Mesothelial cell of epicardium (in vitro differentiated cells): ENCODE measurements at regions not wholly inside any gene's neighbourhood (a gene's known extent, or its start where the extent isn't known, plus 50 kb on each side); places are given as distances from the start of the nearest gene placed in this dataset.

Experiments used
- DNase-seq, 2 experiments: peaks; one replicate each; pipeline ENCODE4 v3.0.0; 2021; ENCODE audit warnings: low spot score in 2 of 2; ENCODE audit not compliant: unreplicated experiment in 2 of 2
- H3K27ac Mint-ChIP-seq: 2 replicates; pipeline ENCODE4 v1.8.0; 2021; ENCODE audit warnings: mixed read lengths
- H3K27me3 Mint-ChIP-seq: 2 replicates; pipeline ENCODE4 v1.8.0; 2021; ENCODE audit warnings: low read depth, mixed read lengths
- H3K36me3 Mint-ChIP-seq: 2 replicates; pipeline ENCODE4 v1.8.0; 2021; ENCODE audit warnings: mixed read lengths
- H3K4me1 Mint-ChIP-seq: 2 replicates; pipeline ENCODE4 v1.8.0; 2021; ENCODE audit warnings: mixed read lengths
- H3K4me3 Mint-ChIP-seq: 2 replicates; pipeline ENCODE4 v1.8.0; 2021; ENCODE audit warnings: mild to moderate bottlenecking, moderate library complexity, mixed read lengths
- H3K9me3 Mint-ChIP-seq: 2 replicates; pipeline ENCODE4 v1.8.0; 2021; ENCODE audit warnings: mixed read lengths
- TF ChIP-seq, protein P1 (sequence below): fragments of 200-600 bp; sonication (generic); IDR thresholded peaks from one replicate; pipeline ENCODE4 v1.5.0; 2021; ENCODE audit warnings: antibody characterized with exemption; ENCODE audit not compliant: unreplicated experiment

DNA sequence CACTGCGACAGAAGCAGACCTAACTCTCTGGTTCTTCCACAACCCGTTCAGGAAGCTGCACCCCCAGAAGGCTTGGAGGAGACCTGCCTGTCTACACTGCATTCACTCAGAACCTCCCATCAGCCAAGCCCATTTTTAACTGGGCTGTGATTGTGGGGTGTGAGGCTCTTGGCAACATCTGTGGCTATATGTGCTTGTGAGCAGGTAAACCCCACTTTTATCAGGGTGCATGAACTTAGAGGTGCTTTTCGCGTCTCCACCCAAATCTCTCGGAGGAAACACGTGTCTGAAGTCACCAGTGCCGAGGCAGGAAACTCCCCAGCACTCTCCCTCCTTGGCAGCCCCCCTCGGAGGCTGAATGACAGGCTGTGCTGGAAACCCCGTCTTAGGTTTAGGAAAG, 158.2 kb upstream of the SALL3 start:
- Mint-ChIP-seq H3K36me3 (no peaks in the 10 kb centered on the region), H3K4me3 (no peak overlapping the region), H3K27ac (no peak overlapping the region), H3K4me1 (no peaks in the 10 kb centered on the region), H3K27me3 (peaks cover 67% of the 10 kb centered on the region), H3K9me3 (no peaks in the 10 kb centered on the region)
- DNase-seq, result peak in 1 of 2 experiments; percentile 35
- TF ChIP-seq, protein P1, sequence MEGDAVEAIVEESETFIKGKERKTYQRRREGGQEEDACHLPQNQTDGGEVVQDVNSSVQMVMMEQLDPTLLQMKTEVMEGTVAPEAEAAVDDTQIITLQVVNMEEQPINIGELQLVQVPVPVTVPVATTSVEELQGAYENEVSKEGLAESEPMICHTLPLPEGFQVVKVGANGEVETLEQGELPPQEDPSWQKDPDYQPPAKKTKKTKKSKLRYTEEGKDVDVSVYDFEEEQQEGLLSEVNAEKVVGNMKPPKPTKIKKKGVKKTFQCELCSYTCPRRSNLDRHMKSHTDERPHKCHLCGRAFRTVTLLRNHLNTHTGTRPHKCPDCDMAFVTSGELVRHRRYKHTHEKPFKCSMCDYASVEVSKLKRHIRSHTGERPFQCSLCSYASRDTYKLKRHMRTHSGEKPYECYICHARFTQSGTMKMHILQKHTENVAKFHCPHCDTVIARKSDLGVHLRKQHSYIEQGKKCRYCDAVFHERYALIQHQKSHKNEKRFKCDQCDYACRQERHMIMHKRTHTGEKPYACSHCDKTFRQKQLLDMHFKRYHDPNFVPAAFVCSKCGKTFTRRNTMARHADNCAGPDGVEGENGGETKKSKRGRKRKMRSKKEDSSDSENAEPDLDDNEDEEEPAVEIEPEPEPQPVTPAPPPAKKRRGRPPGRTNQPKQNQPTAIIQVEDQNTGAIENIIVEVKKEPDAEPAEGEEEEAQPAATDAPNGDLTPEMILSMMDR, result no peak

DNA sequence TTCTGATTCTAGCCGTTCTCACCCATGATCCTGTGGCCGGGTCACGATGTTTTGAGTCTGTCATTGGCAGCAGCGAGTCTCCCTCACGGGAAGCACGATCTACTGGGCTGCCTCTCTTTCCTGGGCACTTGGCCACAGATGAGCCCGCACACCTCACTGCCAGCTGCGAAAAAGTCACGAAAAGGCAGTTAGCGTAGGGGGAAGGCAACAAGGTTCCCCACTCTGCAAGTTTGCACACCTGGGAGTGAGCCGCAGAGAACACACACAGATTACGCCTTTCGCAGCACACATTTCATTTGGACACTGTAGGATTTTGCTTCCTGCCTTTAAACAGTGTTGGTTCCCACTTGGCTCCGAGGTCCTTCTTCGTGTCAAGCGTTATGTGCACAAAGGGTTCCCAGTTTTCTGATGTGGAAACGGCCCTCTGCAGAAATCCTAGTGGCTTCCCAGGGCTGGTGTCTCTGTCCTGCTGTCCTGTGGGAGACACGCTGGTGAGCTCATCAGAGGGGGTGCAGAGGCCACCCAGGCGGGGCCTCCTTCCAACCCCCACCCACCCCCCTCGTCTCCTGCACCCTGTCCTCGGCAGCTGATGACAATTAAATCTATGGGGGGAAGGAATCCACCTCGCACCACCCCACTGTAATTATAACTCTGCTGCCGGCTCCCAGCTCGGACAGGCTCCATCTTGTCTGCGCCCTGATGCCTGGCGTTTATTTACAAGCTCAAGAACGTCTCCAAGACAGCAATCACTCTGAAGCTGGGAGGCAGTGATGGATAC, 157.3 kb upstream of the SALL3 start:
- DNase-seq, result peak in 1 of 2 experiments; percentile 21
- no peaks in the 10 kb centered on the region for H3K36me3 Mint-ChIP-seq
- TF ChIP-seq, protein P1, result no peak
- peaks cover 59% of the 10 kb centered on the region for H3K27me3 Mint-ChIP-seq
- H3K27ac Mint-ChIP-seq, result no peak overlapping the region
- H3K4me1 Mint-ChIP-seq, result no peaks in the 10 kb centered on the region
- H3K4me3 Mint-ChIP-seq, result no peak overlapping the region
- H3K9me3 Mint-ChIP-seq, result no peaks in the 10 kb centered on the region

- no peak overlapping the region for H3K4me3 Mint-ChIP-seq
- no peak overlapping the region for H3K27ac Mint-ChIP-seq
- no peaks in the 10 kb centered on the region for H3K36me3 Mint-ChIP-seq
- no peaks in the 10 kb centered on the region for H3K9me3 Mint-ChIP-seq
- TF ChIP-seq, protein P1, result no peak
- peak in 1 of 2 experiments; percentile 14 for DNase-seq
- no peaks in the 10 kb centered on the region for H3K4me1 Mint-ChIP-seq
- H3K27me3 Mint-ChIP-seq, result peaks cover 58% of the 10 kb centered on the region
Measured at GRCh38 chr18:78822949-78823285, 156.7 kb upstream of the SALL3 start.

GRCh38 chr18:78825168-78825567, 154.4 kb upstream of the SALL3 start:
- peak in 1 of 2 experiments; percentile 6 for DNase-seq
- Mint-ChIP-seq H3K27me3 (peaks cover 59% of the 10 kb centered on the region), H3K36me3 (no peaks in the 10 kb centered on the region), H3K4me3 (no peak overlapping the region), H3K27ac (no peak overlapping the region), H3K9me3 (no peaks in the 10 kb centered on the region), H3K4me1 (no peaks in the 10 kb centered on the region)
- TF ChIP-seq, protein P1, result no peak

DNA sequence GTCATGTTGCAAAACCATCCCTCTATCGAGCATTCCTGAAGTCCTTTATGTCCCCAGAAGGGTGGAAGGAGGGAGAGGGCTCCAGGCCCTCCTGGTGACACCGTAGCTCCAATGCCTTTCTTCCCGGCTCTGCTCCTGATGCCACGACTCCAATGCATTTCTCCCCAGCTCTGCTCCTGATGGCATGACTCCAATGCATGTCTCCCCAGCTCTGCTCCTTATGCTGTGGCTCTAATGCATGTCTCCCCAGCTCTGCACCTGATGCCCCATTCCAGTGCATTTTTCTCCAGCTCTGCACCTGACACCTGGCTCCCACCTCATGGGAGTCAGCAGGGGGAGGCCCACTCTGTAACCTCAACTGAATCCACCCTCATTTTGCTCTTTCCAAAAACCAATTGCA, 153.0 kb upstream of the SALL3 start:
- TF ChIP-seq, protein P1, result no peak
- H3K4me3 Mint-ChIP-seq, result no peak overlapping the region
- peaks cover 47% of the 10 kb centered on the region for H3K27me3 Mint-ChIP-seq
- no peaks in the 10 kb centered on the region for H3K9me3 Mint-ChIP-seq
- no peaks in the 10 kb centered on the region for H3K4me1 Mint-ChIP-seq
- peak in 1 of 2 experiments; percentile 16 for DNase-seq
- no peaks in the 10 kb centered on the region for H3K36me3 Mint-ChIP-seq
- H3K27ac Mint-ChIP-seq, result no peak overlapping the region
